GM21825 (cell line): ENCODE measurements at regions not wholly inside any gene's neighbourhood (a gene's known extent, or its start where the extent isn't known, plus 50 kb on each side); places are given as distances from the start of the nearest gene placed in this dataset.
"Not testable (repeated sequence)": the region's sequence is repeated elsewhere in the genome, so short reads cannot be mapped to it uniquely, and the experiment has no call there.

Source experiments
- ATAC-seq: cut with Tn5 transposase; IDR thresholded peaks from one replicate; pipeline ENCODE4 v1.9.1; 2021; ENCODE audit warnings: mild to moderate bottlenecking, moderate library complexity; ENCODE audit not compliant: unreplicated experiment

GRCh38 chr3:110576960-110577359 is 494.7 kb upstream of the NECTIN3 start:
- no peak for ATAC-seq

GRCh38 chr3:110577854-110578253 is 493.8 kb upstream of the NECTIN3 start:
- no peak for ATAC-seq

- ATAC-seq, result no peak
These were observed 491.6 kb upstream of the NECTIN3 start for GRCh38 chr3:110579840-110580550.

GRCh38 chr3:110583373-110583935 is 488.2 kb upstream of the NECTIN3 start:
- no peak for ATAC-seq

- ATAC-seq, result no peak
These were observed 482.7 kb upstream of the NECTIN3 start for GRCh38 chr3:110588906-110589305.

- ATAC-seq, result no peak
These were observed 482.3 kb upstream of the NECTIN3 start for GRCh38 chr3:110589341-110589740.

- no peak for ATAC-seq
These were observed 477.9 kb upstream of the NECTIN3 start for GRCh38 chr3:110593749-110594148.

- ATAC-seq, result no peak
These were observed 472.6 kb upstream of the NECTIN3 start for GRCh38 chr3:110598847-110599490.

GRCh38 chr3:110608566-110608965 is 463.1 kb upstream of the NECTIN3 start:
- no peak for ATAC-seq

GRCh38 chr3:110612045-110612444 is 459.6 kb upstream of the NECTIN3 start:
- no peak for ATAC-seq

- no peak for ATAC-seq
These were observed 457.4 kb upstream of the NECTIN3 start for GRCh38 chr3:110614186-110614585.

- ATAC-seq, result no peak
These were observed 456.2 kb upstream of the NECTIN3 start for GRCh38 chr3:110615454-110615853.

GRCh38 chr3:110618512-110619226 is 452.9 kb upstream of the NECTIN3 start:
- no peak for ATAC-seq

GRCh38 chr3:110620118-110620517 is 451.5 kb upstream of the NECTIN3 start:
- ATAC-seq, result no peak

GRCh38 chr3:110623571-110623970 is 448.0 kb upstream of the NECTIN3 start:
- no peak for ATAC-seq

- no peak for ATAC-seq
These were observed 447.0 kb upstream of the NECTIN3 start for GRCh38 chr3:110624576-110624975.

GRCh38 chr3:110625201-110625747 is 446.3 kb upstream of the NECTIN3 start:
- ATAC-seq, result no peak

GRCh38 chr3:110626652-110627111 is 444.9 kb upstream of the NECTIN3 start:
- not testable (repeated sequence) for ATAC-seq

GRCh38 chr3:110628650-110629301 is 442.8 kb upstream of the NECTIN3 start:
- ATAC-seq, result no peak

- no peak for ATAC-seq
These were observed 441.7 kb upstream of the NECTIN3 start for GRCh38 chr3:110629917-110630316.

- ATAC-seq, result no peak
These were observed 427.4 kb upstream of the NECTIN3 start for GRCh38 chr3:110644203-110644602.
